Tibial artery (tissue), 4 donors: ENCODE measurements at regions not wholly inside any gene's neighbourhood (a gene's known extent, or its start where the extent isn't known, plus 50 kb on each side); places are given as distances from the start of the nearest gene placed in this dataset.

Experiments used
- DNase-seq, 2 donors: peaks; one replicate each; pipeline ENCODE4 v3.0.0-alpha.2; 2019
- H3K27ac ChIP-seq, 2 donors: fragments of 200-600 bp; sonication (generic) in 1 of 2; 1 replicate in 1 of 2; 2 replicates in 1 of 2; pipeline ENCODE4 v1.5.1; 2018 to 2019; ENCODE audit warnings: mild to moderate bottlenecking in 1 of 2
- H3K27me3 ChIP-seq, 2 donors: fragments of 200-600 bp; sonication (generic) in 1 of 2; one replicate each; pipeline versions ENCODE4 v1.5.1 to v1.6.0; 2016 to 2019
- H3K36me3 ChIP-seq, 3 donors: fragments of 200-600 bp; sonication (generic) in 2 of 3; one replicate each; pipeline ENCODE4 v1.5.1; 2016 to 2019; ENCODE audit warnings: mild to moderate bottlenecking in 2 of 3
- H3K4me1 ChIP-seq, 4 donors: fragments of 200-600 bp; sonication (generic) in 2 of 4; 1 replicate in 3 of 4; 2 replicates in 1 of 4; pipeline ENCODE4 v1.5.1; 2016 to 2019
- H3K4me3 ChIP-seq, 2 donors: fragments of 200-600 bp; sonication (generic) in 1 of 2; 1 replicate in 1 of 2; 2 replicates in 1 of 2; pipeline ENCODE4 v1.5.1; 2018 to 2019; ENCODE audit warnings: mild to moderate bottlenecking in 2 of 2
- H3K9me3 ChIP-seq, 3 donors: fragments of 200-600 bp; sonication (generic) in 1 of 3; one replicate each; pipeline ENCODE4 v1.5.1; 2016 to 2019
- intact Hi-C: fragments of 100-400 bp; cut with DNase I; formaldehyde crosslinking; loops from one replicate; pipeline ENCODE4 v1.15.0; 2023; ENCODE audit warnings: low total_unique reads
- TF ChIP-seq, protein P1 (sequence below), 2 experiments: fragments of 200-600 bp in 1 of 2; fragments of 450-650 bp in 1 of 2; IDR thresholded peaks; one replicate each; pipeline ENCODE4 v1.5.1; 2017 to 2019; ENCODE audit warnings: antibody characterized with exemption in 2 of 2, mild to moderate bottlenecking in 1 of 2, moderate library complexity in 1 of 2

DNA sequence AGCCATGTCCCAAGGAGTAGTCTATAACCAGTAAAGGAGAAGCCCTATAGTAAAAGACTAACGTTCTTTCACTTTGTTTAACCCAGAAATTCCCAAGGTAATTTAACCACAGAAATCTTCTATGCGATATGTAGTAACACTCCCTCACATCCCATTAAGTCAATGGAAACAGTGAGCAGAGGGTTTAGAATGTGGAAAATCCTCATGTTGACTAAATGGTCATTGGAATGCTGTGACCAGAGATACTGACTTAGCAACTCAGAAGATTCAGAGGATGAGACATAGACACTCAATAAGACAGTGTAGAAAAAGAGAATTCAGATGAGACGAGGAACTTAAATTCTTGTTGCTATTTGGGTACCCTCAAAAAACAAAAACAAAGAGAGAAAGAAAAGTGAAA, 562.2 kb upstream of the NOX3 start:
- no peak for DNase-seq
- Histone ChIP-seq H3K27me3 (no peaks in the 10 kb centered on the region), H3K27ac (no peak overlapping the region), H3K4me1 (peaks cover 0 to 64% (median 21%) of the 10 kb centered on the region in 4 donors), H3K9me3 (no peaks in the 10 kb centered on the region), H3K4me3 (no peak overlapping the region), H3K36me3 (no peaks in the 10 kb centered on the region)
- TF ChIP-seq, protein P1, sequence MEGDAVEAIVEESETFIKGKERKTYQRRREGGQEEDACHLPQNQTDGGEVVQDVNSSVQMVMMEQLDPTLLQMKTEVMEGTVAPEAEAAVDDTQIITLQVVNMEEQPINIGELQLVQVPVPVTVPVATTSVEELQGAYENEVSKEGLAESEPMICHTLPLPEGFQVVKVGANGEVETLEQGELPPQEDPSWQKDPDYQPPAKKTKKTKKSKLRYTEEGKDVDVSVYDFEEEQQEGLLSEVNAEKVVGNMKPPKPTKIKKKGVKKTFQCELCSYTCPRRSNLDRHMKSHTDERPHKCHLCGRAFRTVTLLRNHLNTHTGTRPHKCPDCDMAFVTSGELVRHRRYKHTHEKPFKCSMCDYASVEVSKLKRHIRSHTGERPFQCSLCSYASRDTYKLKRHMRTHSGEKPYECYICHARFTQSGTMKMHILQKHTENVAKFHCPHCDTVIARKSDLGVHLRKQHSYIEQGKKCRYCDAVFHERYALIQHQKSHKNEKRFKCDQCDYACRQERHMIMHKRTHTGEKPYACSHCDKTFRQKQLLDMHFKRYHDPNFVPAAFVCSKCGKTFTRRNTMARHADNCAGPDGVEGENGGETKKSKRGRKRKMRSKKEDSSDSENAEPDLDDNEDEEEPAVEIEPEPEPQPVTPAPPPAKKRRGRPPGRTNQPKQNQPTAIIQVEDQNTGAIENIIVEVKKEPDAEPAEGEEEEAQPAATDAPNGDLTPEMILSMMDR (IDR thresholded peaks at IDR 0.05) = no peak
- intact Hi-C loops = no loop called here

DNA sequence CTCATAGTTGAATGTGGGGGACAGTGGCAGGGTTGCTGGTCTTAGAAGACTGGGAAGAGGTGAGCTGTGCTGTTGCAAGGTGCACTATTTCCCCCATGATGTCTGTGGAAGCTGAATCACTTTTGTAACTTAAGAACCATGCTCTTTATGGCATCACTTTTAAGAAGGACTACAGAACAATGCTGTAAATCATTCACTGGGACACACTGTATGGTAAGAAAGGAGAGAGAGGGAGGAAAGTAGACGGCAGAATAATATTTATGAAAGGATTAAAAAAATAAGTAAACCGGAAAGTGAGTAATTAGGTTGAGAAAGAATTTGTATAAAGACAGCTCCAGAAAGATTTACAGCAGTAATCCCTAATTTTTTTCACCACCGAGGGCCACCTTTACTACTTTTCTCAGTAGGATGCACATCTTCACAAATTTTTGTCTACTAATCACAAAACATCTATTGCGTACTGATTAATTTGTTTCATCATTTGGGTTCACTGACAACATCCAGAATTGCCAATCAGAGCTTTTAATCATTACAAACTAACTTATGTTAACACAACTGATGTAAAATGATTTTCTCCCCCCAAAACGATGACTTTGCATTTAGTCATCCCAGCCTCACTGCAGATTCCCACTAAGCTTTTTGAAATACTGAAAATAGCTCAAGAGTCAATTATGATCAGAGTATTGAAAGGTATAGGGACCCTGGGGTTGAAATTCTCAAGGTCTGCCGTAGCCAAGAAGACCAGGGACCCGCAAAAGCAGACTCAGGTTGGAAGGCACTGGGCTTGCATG, 560.7 kb upstream of the NOX3 start:
- Histone ChIP-seq H3K9me3 (no peaks in the 10 kb centered on the region), H3K36me3 (no peaks in the 10 kb centered on the region), H3K4me1 (peaks cover 0 to 55% (median 15%) of the 10 kb centered on the region in 4 donors), H3K4me3 (no peak overlapping the region), H3K27ac (no peak overlapping the region), H3K27me3 (no peaks in the 10 kb centered on the region)
- intact Hi-C loops = no loop called here
- no peak for DNase-seq
- TF ChIP-seq, protein P1 (IDR thresholded peaks at IDR 0.05) = no peak

DNA sequence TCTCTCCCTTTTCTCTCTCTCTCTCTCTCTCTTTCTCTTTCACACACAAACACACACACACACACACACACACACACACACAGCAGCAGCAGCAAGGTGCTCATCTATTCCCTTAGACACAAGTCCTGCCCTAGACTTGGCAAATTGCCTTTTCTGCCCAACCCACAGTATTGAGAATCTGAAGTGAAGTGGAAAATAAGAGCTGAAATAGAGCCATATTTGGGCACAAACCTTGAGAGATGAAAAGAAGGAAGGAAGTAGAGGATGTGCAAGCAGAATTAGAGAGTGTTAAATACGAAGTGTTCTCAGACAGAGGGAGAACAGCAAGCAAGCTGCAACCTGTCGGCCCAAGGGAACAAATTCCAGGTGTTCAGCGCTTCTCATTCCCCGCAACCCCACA, 557.5 kb upstream of the NOX3 start:
- Histone ChIP-seq H3K4me3 (no peak overlapping the region), H3K27ac (peak overlapping the region; percentile 10 to 37), H3K4me1 (peaks cover 0 to 41% (median 8%) of the 10 kb centered on the region in 4 donors), H3K9me3 (no peaks in the 10 kb centered on the region), H3K36me3 (no peaks in the 10 kb centered on the region), H3K27me3 (no peaks in the 10 kb centered on the region)
- DNase-seq = no peak
- intact Hi-C loops = no loop called here
- TF ChIP-seq, protein P1 (IDR thresholded peaks at IDR 0.05) = no peak

DNA sequence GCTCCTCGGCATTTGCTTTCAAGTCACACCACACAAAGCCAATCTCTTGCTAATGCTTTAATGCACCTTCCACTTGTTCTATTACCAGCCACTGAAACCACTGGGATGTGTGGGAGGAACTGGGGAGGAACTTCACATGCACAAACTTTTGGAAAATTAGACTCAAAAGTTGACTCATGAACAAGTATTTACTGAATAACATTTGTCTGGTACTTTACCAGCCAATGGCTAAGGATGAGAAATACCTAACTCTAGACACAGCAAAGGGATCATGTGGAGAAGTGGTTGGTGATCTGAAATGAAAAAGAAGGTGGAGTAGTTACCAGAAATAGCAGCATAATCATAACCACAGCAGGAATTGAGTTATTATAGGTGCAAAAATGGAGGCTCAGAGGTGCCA, 554.0 kb upstream of the NOX3 start:
- no peaks in the 10 kb centered on the region for H3K9me3 ChIP-seq
- H3K36me3 ChIP-seq = no peaks in the 10 kb centered on the region
- no peak overlapping the region for H3K27ac ChIP-seq
- H3K4me3 ChIP-seq = no peak overlapping the region
- intact Hi-C loops = no loop called here
- no peaks in the 10 kb centered on the region for H3K27me3 ChIP-seq
- DNase-seq = no peak
- TF ChIP-seq, protein P1 (IDR thresholded peaks at IDR 0.05) = no peak
- H3K4me1 ChIP-seq = peaks cover 0 to 59% (median 20%) of the 10 kb centered on the region in 4 donors

DNA sequence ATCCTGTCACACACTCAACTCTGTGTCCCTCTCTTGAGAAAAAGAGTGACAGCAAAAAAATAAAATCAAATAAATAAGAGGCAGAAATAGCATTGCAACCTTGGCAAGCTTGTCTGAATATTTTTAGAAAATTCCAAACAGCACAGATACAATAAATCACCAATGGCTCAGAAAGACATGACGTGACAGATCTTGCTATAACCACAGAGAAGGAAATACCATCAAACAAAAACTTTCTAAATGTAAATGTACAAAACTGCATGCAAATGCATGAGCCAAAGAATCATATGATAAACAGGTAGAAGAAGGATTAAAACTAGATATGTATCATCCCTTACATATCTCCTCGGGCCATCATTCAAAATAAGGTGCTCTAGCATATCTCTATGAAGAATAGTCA, 549.2 kb upstream of the NOX3 start:
- intact Hi-C loops = no loop called here
- peak overlapping the region in 1 of 2 donors; percentile 34 for H3K27ac ChIP-seq
- no peak overlapping the region for H3K4me3 ChIP-seq
- peaks cover 0 to 47% (median 15%) of the 10 kb centered on the region in 4 donors for H3K4me1 ChIP-seq
- no peaks in the 10 kb centered on the region for H3K36me3 ChIP-seq
- H3K27me3 ChIP-seq = no peaks in the 10 kb centered on the region
- no peak for DNase-seq
- TF ChIP-seq, protein P1 (IDR thresholded peaks at IDR 0.05) = no peak
- H3K9me3 ChIP-seq = no peaks in the 10 kb centered on the region
